GM18907 (cell line): ENCODE measurements at regions not wholly inside any gene's neighbourhood (a gene's known extent, or its start where the extent isn't known, plus 50 kb on each side); places are given as distances from the start of the nearest gene placed in this dataset.
"Not testable (repeated sequence)": the region's sequence is repeated elsewhere in the genome, so short reads cannot be mapped to it uniquely, and the experiment has no call there.

Experiments
- ATAC-seq: cut with Tn5 transposase; IDR thresholded peaks from one replicate; pipeline ENCODE4 v1.9.1; 2021; ENCODE audit warnings: mild to moderate bottlenecking, moderate library complexity; ENCODE audit not compliant: unreplicated experiment

- ATAC-seq = peak; percentile 18
These were observed 202.7 kb downstream of the SPRY1 start for GRCh38 chr4:123599061-123599919.

GRCh38 chr4:123599920-123600810, 203.6 kb downstream of the SPRY1 start:
- ATAC-seq = peak; percentile 100

- ATAC-seq = no peak
These were observed 204.7 kb downstream of the SPRY1 start for GRCh38 chr4:123600987-123601904.

GRCh38 chr4:123602007-123602406, 205.4 kb downstream of the SPRY1 start:
- ATAC-seq = no peak

GRCh38 chr4:123603165-123603564, 206.6 kb downstream of the SPRY1 start:
- ATAC-seq = no peak

- not testable (repeated sequence) for ATAC-seq
These were observed 209.2 kb downstream of the SPRY1 start for GRCh38 chr4:123605797-123606196.

- no peak for ATAC-seq
These were observed 209.7 kb downstream of the SPRY1 start for GRCh38 chr4:123606336-123606735.

GRCh38 chr4:123606946-123607542, 210.4 kb downstream of the SPRY1 start:
- peak; percentile 88 for ATAC-seq

- no peak for ATAC-seq
These were observed 213.2 kb downstream of the SPRY1 start for GRCh38 chr4:123609829-123610228.

GRCh38 chr4:123613586-123614344, 217.2 kb downstream of the SPRY1 start:
- no peak for ATAC-seq

- no peak for ATAC-seq
These were observed 219.3 kb downstream of the SPRY1 start for GRCh38 chr4:123615901-123616300.

GRCh38 chr4:123616951-123617461, 220.4 kb downstream of the SPRY1 start:
- ATAC-seq = peak; percentile 74

- ATAC-seq = no peak
These were observed 221.2 kb downstream of the SPRY1 start for GRCh38 chr4:123617791-123618190.

- ATAC-seq = no peak
These were observed 222.0 kb downstream of the SPRY1 start for GRCh38 chr4:123618606-123619005.

- ATAC-seq = no peak
These were observed 222.7 kb downstream of the SPRY1 start for GRCh38 chr4:123619326-123619725.

- no peak for ATAC-seq
These were observed 223.3 kb downstream of the SPRY1 start for GRCh38 chr4:123619895-123620294.

GRCh38 chr4:123621072-123621705, 224.6 kb downstream of the SPRY1 start:
- ATAC-seq = no peak

- no peak for ATAC-seq
These were observed 226.0 kb downstream of the SPRY1 start for GRCh38 chr4:123622572-123622971.

GRCh38 chr4:123623611-123624010, 227.0 kb downstream of the SPRY1 start:
- ATAC-seq = no peak
